WI38 (cell line): ENCODE measurements at regions not wholly inside any gene's neighbourhood (a gene's known extent, or its start where the extent isn't known, plus 50 kb on each side); places are given as distances from the start of the nearest gene placed in this dataset.

Experiments used
- H3K4me3 ChIP-seq: 2 replicates; pipeline ENCODE4 v1.5.1; 2011; ENCODE audit warnings: low read depth, mild to moderate bottlenecking, control low read depth, low read length
- CTCF ChIP-seq: IDR thresholded peaks from 2 replicates; pipeline ENCODE4 v1.5.1; 2012; ENCODE audit warnings: low read depth, mild to moderate bottlenecking, control low read depth, low read length

- TF ChIP-seq CTCF: no peak
- no peak overlapping the region for H3K4me3 ChIP-seq
Observed at GRCh38 chr10:123331438-123331837, 177.2 kb downstream of the BUB3 start.

GRCh38 chr10:123346581-123346980, 192.4 kb downstream of the BUB3 start:
- no peak overlapping the region for H3K4me3 ChIP-seq
- TF ChIP-seq CTCF: no peak

GRCh38 chr10:123348691-123349572, 194.7 kb downstream of the BUB3 start:
- TF ChIP-seq CTCF: no peak
- H3K4me3 ChIP-seq: no peak overlapping the region

- H3K4me3 ChIP-seq: no peak overlapping the region
- no peak for TF ChIP-seq CTCF
Observed at GRCh38 chr10:123351715-123352114, 197.5 kb downstream of the BUB3 start.

GRCh38 chr10:123354521-123354920, 200.3 kb downstream of the BUB3 start:
- no peak overlapping the region for H3K4me3 ChIP-seq
- TF ChIP-seq CTCF: no peak

GRCh38 chr10:123355748-123356481, 201.7 kb downstream of the BUB3 start:
- no peak for TF ChIP-seq CTCF
- no peak overlapping the region for H3K4me3 ChIP-seq

GRCh38 chr10:123356799-123357198, 202.6 kb downstream of the BUB3 start:
- no peak for TF ChIP-seq CTCF
- H3K4me3 ChIP-seq: no peak overlapping the region
